Adipocyte (in vitro differentiated cells): ENCODE measurements at regions not wholly inside any gene's neighbourhood (a gene's known extent, or its start where the extent isn't known, plus 50 kb on each side); places are given as distances from the start of the nearest gene placed in this dataset.
"Not testable (repeated sequence)": the region's sequence is repeated elsewhere in the genome, so short reads cannot be mapped to it uniquely, and the experiment has no call there.

ENCODE experiments used
- DNase-seq: peaks from one replicate; pipeline ENCODE4 v3.0.0-alpha.2; 2015; ENCODE audit warnings: low read depth
- H3K27me3 ChIP-seq: replicated peaks from 2 replicates; pipeline ENCODE4 v1.7.0; 2013; ENCODE audit warnings: mild to moderate bottlenecking, low read length, moderate library complexity; ENCODE audit not compliant: control insufficient read depth, insufficient read depth
- H3K36me3 ChIP-seq: 2 replicates; pipeline ENCODE4 v1.7.0; 2013; ENCODE audit warnings: low read length, mild to moderate bottlenecking, moderate library complexity; ENCODE audit not compliant: control insufficient read depth, insufficient read depth, severe bottlenecking
- H3K4me1 ChIP-seq: 2 replicates; pipeline ENCODE4 v1.7.0; 2013; ENCODE audit warnings: mild to moderate bottlenecking, low read length, moderate library complexity; ENCODE audit not compliant: control insufficient read depth, insufficient read depth
- H3K4me3 ChIP-seq: 2 replicates; pipeline ENCODE4 v1.7.0; 2013; ENCODE audit warnings: mild to moderate bottlenecking, low read length, moderate library complexity
- H3K9ac ChIP-seq: 2 replicates; pipeline ENCODE4 v1.7.0; 2013; ENCODE audit warnings: mild to moderate bottlenecking, low read length, moderate library complexity
- H3K9me3 ChIP-seq: 2 replicates; pipeline ENCODE4 v1.7.0; 2013; ENCODE audit warnings: mild to moderate bottlenecking, low read length, moderate library complexity; ENCODE audit not compliant: control insufficient read depth

DNA sequence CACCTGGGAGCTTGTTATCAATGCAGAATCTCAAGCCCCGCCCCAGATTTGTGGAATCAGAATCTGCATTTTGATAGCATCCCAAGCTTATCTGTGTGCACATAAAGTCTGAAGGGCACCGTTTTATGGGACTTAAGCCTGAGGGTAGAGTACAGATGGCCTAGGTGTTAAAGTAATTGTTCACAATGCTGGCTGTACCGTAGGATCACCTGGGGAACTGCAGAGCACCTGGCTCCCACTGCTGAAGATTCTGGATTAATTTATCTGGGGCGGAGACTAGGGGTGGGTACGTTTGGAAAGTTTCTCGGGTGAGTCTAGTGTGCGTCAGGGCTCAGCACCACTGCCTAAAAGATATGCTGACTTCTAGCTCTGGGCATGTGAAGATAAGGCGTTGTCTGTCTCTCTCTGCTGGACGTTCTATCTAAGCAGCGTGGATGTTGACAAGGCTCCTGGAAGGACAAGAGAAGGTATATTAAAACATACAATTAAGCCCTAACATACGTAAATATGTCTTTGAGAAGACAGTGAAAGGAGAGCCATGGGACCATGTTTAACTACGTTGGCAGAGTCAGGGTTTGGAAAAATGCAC lies 63.2 kb upstream of the RASGRP1 start:
- Histone ChIP-seq H3K9me3 (no peaks in the 10 kb centered on the region), H3K9ac (no peak overlapping the region), H3K4me3 (no peak overlapping the region), H3K4me1 (no peaks in the 10 kb centered on the region), H3K36me3 (no peaks in the 10 kb centered on the region), H3K27me3 (peaks cover 16% of the 10 kb centered on the region)
- DNase-seq: no peak

DNA sequence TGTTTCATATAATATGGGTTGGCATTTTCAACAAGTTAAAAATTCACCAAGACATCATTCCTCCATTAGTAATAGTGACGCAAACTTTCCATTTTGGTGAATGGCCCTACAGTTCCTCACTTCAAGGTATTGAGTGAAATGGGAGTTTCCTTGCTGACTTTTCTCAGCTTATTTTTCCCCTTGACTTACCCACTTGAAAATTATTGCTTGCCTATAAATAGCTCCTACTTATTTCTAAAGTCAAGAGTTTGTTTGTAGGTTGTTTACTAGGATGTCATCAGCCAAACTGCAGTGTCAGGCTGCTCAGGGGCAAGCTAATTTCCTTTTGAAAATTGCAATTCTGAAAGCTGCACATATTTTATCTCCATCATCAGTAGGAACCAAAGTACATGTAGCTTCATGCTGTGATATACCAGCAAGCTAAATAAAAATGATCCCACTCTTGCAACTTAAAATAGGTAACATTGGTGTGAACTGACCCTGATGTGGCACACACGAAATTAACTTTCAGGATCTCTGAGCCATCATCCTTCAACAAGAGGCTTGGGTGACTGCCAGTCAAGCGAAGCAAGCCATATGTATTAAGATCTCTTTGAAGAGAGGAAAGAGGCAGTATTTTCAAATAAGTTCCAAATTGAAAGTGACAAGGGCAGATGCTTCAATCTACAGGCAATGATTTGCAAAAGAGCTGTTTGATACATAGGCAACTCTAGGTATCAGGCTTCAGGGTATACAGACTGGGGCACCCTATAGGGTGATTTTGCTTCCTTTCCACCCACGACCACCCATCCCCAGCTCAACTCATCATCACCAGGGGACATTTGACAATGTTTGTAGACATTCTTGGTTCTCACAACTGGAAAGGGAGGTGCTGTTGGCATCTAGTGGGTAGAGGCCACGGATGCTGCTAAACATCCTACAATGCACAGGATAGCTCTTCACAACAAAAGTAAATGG lies 66.8 kb upstream of the RASGRP1 start:
- Histone ChIP-seq H3K4me3 (no peak overlapping the region), H3K27me3 (peaks cover 21% of the 10 kb centered on the region), H3K9ac (no peak overlapping the region), H3K9me3 (no peaks in the 10 kb centered on the region), H3K4me1 (no peaks in the 10 kb centered on the region), H3K36me3 (no peaks in the 10 kb centered on the region)
- DNase-seq: no peak

DNA sequence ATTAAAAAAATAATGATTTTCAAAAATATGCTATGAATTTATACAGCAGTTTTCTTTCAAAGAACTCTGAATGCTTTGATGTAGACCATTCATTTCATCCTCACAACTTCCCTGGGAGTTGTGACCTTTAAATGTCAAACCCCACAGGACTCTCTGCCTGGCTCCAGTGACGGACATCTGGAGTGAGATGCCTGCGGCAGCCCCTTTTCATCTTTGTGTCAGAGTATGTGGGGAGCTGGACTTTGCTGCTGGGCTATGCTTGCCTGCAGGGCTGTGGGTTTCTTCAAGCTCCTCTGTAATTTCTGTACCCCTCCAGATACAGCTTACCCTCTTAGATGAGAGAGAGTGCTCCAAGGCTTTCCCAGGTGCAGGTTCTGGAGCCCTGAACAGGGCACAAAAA lies 70.6 kb upstream of the RASGRP1 start:
- H3K4me1 ChIP-seq: no peaks in the 10 kb centered on the region
- no peak for DNase-seq
- H3K9me3 ChIP-seq: no peaks in the 10 kb centered on the region
- H3K9ac ChIP-seq: no peak overlapping the region
- peaks cover 16% of the 10 kb centered on the region for H3K27me3 ChIP-seq
- no peaks in the 10 kb centered on the region for H3K36me3 ChIP-seq
- no peak overlapping the region for H3K4me3 ChIP-seq

DNA sequence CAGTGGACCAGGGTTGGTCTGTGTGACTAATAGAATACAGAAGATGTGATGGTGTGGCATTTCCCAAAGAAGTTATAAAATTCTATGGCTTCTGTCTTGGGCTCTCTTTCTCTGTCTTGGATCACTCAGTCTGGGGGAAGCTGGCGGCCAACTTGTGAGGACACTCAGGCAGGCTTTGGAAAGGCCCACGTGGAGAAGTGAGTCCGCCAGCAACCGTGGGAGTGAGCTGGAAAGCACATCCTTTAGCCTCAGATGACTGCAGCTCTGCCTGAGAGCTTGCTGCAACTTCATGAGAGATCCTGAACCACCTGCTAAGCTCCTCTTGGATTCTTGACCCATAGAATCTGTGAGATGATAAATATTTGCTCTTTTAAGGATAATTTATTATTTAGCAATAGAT lies 72.0 kb upstream of the RASGRP1 start:
- Histone ChIP-seq H3K4me1 (no peaks in the 10 kb centered on the region), H3K4me3 (no peak overlapping the region), H3K27me3 (peaks cover 21% of the 10 kb centered on the region), H3K9me3 (no peaks in the 10 kb centered on the region), H3K9ac (no peak overlapping the region), H3K36me3 (no peaks in the 10 kb centered on the region)
- no peak for DNase-seq

DNA sequence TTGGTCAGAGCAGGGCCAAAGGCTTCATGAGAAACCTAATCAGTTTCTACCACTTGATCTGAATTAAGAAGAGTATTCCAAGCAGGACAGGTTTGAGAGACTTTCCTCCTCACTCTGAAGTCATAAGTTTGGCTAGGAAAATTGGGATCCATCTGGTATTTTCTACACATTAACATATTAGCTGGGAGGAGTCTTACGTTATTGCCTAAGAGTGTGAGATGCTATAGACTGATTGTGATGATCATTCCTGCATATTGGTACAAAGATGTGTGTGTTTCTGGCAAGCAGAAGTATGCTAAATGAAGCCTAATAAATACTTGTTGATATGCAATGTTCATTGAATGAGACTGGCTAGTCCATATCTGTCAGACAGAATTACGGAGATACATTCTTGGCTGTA lies 73.5 kb upstream of the RASGRP1 start:
- Histone ChIP-seq H3K27me3 (peaks cover 25% of the 10 kb centered on the region), H3K4me3 (no peak overlapping the region), H3K9ac (no peak overlapping the region), H3K9me3 (no peaks in the 10 kb centered on the region), H3K36me3 (no peaks in the 10 kb centered on the region), H3K4me1 (no peaks in the 10 kb centered on the region)
- DNase-seq: no peak

DNA sequence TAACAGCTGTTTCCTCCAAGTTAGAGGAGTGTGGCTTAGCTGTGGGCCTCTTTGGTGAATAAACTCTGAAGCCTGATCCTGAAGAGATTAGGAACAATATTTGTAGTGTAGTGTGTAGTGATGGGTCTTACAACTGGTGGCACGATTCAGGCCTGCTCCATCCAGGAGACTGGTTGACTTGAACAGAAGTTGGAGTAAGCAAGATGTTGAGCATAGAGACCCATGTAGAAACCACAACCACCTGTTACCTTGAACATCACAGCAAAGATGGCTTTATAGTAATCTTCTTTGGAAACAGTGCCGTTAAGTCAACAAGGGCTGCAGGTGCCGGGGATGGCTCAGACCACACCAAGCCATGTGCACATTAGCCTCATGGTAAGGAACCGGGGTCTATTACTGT lies 74.2 kb upstream of the RASGRP1 start:
- Histone ChIP-seq H3K27me3 (peaks cover 25% of the 10 kb centered on the region), H3K4me3 (no peak overlapping the region), H3K9ac (no peak overlapping the region), H3K4me1 (no peaks in the 10 kb centered on the region), H3K9me3 (no peaks in the 10 kb centered on the region), H3K36me3 (no peaks in the 10 kb centered on the region)
- DNase-seq: no peak

DNA sequence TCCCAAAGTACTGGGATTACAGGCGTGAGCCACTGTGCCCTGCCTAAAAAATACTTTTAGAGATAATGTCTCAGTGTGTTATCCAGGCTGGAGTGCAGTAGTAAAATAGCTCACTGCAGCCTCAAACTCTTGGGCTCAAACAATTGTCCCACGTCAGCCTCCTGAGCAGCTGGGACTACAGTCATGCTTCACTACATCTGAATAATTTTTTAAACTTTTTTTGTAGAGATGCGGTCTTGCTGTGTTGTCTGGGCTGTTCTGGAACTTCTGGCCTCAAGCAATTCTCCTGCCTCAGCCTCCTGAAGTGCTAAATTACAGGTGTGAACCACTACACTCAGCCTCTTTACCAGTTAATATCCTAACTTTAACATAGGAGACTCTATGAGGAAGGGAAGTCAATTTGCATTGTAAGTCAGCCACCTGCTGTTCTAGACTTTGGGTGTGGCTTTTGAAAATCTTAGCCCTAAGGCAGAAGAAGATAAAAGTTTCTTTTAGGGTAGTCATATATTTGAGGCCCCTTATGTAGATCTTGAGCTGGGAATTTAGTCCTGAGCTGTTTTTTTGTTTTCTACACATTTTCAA lies 78.2 kb upstream of the RASGRP1 start:
- no peak for DNase-seq
- no peaks in the 10 kb centered on the region for H3K4me1 ChIP-seq
- H3K27me3 ChIP-seq: peaks cover 14% of the 10 kb centered on the region
- H3K4me3 ChIP-seq: no peak overlapping the region
- H3K9me3 ChIP-seq: peaks cover 12% of the 10 kb centered on the region
- no peaks in the 10 kb centered on the region for H3K36me3 ChIP-seq
- no peak overlapping the region for H3K9ac ChIP-seq

DNA sequence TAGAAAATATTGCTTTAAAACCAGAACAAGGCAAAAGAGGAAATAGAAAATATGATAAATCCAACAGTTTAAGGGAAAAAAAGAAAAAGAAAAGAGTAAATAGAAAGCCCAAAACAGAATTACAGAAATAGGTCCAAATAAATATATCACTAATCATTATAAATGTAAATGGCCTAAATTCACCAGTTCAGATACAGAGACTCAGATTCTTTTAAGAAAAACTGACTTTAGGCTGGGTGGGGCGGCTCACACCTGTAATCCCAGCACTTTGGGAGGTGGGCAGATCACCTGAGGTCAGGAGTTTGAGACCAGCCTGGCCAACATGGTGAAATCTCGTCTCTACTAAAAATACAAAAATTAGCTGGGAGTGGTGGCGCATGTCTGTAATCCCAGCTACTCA lies 79.7 kb upstream of the RASGRP1 start:
- peaks cover 12% of the 10 kb centered on the region for H3K9me3 ChIP-seq
- not testable (repeated sequence) for H3K36me3 ChIP-seq, H3K4me1 ChIP-seq, H3K9ac ChIP-seq, DNase-seq, H3K4me3 ChIP-seq
- H3K27me3 ChIP-seq: peaks cover 27% of the 10 kb centered on the region

DNA sequence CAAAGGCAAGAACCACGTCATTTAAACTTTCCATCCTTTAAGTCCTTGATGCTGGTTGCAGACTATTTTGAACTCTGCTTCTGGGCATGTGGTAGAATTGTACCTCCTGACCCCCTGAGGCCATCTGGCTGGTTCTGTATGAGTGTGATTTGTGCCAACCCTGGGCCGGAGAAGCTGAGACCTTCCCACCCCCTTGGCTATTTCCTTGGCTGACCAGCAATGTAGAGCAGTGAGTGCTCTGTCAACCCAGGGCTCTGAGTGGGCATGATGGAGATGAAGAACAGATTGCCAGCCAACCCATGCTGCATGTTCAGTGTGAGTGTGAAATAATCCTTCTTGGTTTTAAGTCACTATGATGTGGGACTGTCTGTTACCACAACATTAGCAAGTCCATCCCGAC lies 82.1 kb upstream of the RASGRP1 start:
- DNase-seq: no peak
- no peaks in the 10 kb centered on the region for H3K36me3 ChIP-seq
- no peak overlapping the region for H3K9ac ChIP-seq
- no peak overlapping the region for H3K4me3 ChIP-seq
- no peaks in the 10 kb centered on the region for H3K4me1 ChIP-seq
- peaks cover 16% of the 10 kb centered on the region for H3K9me3 ChIP-seq
- peaks cover 41% of the 10 kb centered on the region for H3K27me3 ChIP-seq

DNA sequence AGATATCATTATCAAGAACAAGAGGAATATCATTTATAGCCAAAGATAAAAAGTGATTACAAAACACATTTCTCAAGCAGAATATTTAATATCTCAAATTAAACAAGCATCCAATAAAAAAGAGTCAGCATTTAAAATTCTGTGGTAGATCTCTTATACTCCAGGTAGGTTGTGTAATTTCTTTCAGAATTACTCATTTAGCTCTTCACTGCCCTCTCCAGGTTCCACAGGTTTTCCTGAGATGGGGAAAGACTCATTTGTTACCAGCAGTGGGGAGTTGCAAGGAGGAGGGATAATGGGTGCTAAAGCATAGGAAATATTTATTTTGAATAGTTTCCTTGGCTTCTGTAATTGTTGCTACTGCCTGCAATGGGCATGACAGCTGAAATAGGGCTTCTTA lies 83.1 kb upstream of the RASGRP1 start:
- Histone ChIP-seq H3K9ac (no peak overlapping the region), H3K4me1 (no peaks in the 10 kb centered on the region), H3K9me3 (peaks cover 16% of the 10 kb centered on the region), H3K27me3 (peaks cover 46% of the 10 kb centered on the region), H3K36me3 (no peaks in the 10 kb centered on the region), H3K4me3 (no peak overlapping the region)
- DNase-seq: peak; percentile 12

DNA sequence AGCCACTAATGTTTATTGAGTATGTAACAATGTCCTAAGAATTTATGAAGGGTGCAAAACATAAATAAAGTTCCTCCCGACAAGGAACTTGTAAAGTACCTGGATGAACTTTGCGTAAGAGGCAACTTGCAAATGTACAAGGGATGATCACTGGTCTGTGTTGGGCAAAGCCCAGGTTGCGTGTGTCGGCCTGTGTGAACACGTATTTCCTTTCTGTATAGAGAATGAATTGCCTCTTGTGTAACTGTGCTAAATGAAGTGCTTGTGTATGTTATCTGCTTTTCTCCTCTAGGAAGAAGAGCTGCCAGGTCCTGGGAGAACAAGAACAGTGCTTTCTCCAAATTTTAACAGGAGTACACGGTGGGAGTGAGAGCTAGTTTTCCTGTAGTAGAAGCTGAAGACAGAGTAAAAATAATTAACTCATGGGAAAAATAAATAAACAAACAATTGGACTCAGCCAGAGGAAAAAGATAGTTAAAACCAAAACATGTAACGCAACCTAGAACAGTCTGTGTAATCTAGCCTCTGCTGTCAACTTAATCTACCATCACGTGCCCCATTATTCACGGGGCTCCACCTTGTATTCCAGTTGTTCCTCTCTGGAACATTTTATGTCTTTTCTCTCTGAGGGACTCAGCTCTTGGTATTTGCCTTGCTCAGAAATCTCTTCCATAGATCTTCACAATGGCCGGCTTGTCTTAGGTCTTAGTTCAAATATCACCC lies 83.7 kb upstream of the RASGRP1 start:
- H3K9ac ChIP-seq: no peak overlapping the region
- H3K9me3 ChIP-seq: peaks cover 16% of the 10 kb centered on the region
- H3K4me3 ChIP-seq: no peak overlapping the region
- H3K36me3 ChIP-seq: no peaks in the 10 kb centered on the region
- no peaks in the 10 kb centered on the region for H3K4me1 ChIP-seq
- no peak for DNase-seq
- peaks cover 50% of the 10 kb centered on the region for H3K27me3 ChIP-seq
